Activated CD8-positive, alpha-beta T cell treated with anti-CD3 and anti-CD28 coated beads, Interleukin-2, amount 10 ng/mL, durations not matched to agents 7 days and 5 days (primary cell): ENCODE measurements at regions not wholly inside any gene's neighbourhood (a gene's known extent, or its start where the extent isn't known, plus 50 kb on each side); places are given as distances from the start of the nearest gene placed in this dataset.

Experiments
- ATAC-seq: fragments of 150-1000 bp; cut with Tn5 transposase; one replicate; pipeline ENCODE4 v1.10.0; 2021; ENCODE audit warnings: moderate library complexity
- CTCF ChIA-PET: fragments of 350-600 bp; sonication (Branson Sonifier 250); formaldehyde crosslinking; loops from one replicate; lab custom pipeline; 2021; ENCODE audit warnings: antibody characterized with exemption; lab: Charles Lee
- POLR2A ChIA-PET: fragments of 350-600 bp; sonication (Branson Sonifier 250); formaldehyde crosslinking; loops from one replicate; lab custom pipeline; 2021; ENCODE audit warnings: antibody characterized with exemption; lab: Charles Lee
- DNase-seq: peaks from one replicate; pipeline ENCODE4 v3.0.0-alpha.2; 2020
- H3K27ac Mint-ChIP-seq: one replicate; pipeline ENCODE4 v1.8.0; 2021; ENCODE audit warnings: mild to moderate bottlenecking, mixed read lengths
- H3K27me3 Mint-ChIP-seq: one replicate; pipeline ENCODE4 v1.8.0; 2021; ENCODE audit warnings: low read depth, mixed read lengths
- H3K36me3 Mint-ChIP-seq: one replicate; pipeline ENCODE4 v1.8.0; 2021; ENCODE audit warnings: low read depth, mixed read lengths
- H3K4me1 Mint-ChIP-seq: one replicate; pipeline ENCODE4 v1.8.0; 2021; ENCODE audit warnings: low read depth, mixed read lengths
- H3K4me3 Mint-ChIP-seq: one replicate; pipeline ENCODE4 v1.8.0; 2021; ENCODE audit warnings: mild to moderate bottlenecking, mixed read lengths
- H3K9me3 Mint-ChIP-seq: one replicate; pipeline ENCODE4 v1.8.0; 2022; ENCODE audit warnings: mixed read lengths; ENCODE audit not compliant: insufficient read depth

- POLR2A ChIA-PET = interaction anchor here (0.7 to 1.4 kb wide), 2 partner anchors 13 to 18 kb away, joined by 3 read pairs; no protein-coding TSS in a partner anchor
- peak; percentile 89 for ATAC-seq
- Mint-ChIP-seq H3K9me3 (peaks cover 6% of the 10 kb centered on the region), H3K4me1 (peaks cover 34% of the 10 kb centered on the region), H3K27ac (peak overlapping the region; percentile 89), H3K27me3 (no peaks in the 10 kb centered on the region), H3K36me3 (peaks cover 11% of the 10 kb centered on the region), H3K4me3 (peak overlapping the region; percentile 29)
- DNase-seq = peak; percentile 52
- CTCF ChIA-PET = interaction anchor here (1.0 to 5.4 kb wide), 8 partner anchors 10 to 339 kb away, joined by 3 to 40 read pairs (median 6); no protein-coding TSS in a partner anchor
Measured at GRCh38 chr1:168421399-168422004, 122.3 kb downstream of the XCL2 start.

- CTCF ChIA-PET = interaction anchor here (1.0 to 5.4 kb wide), 3 partner anchors 20 to 78 kb away, joined by 3 to 40 read pairs (median 35); no protein-coding TSS in a partner anchor
- peaks cover 34% of the 10 kb centered on the region for H3K4me1 Mint-ChIP-seq
- peaks cover 6% of the 10 kb centered on the region for H3K9me3 Mint-ChIP-seq
- POLR2A ChIA-PET = no interaction called here
- H3K27me3 Mint-ChIP-seq = no peaks in the 10 kb centered on the region
- H3K27ac Mint-ChIP-seq = no peak overlapping the region
- peaks cover 11% of the 10 kb centered on the region for H3K36me3 Mint-ChIP-seq
- no peak overlapping the region for H3K4me3 Mint-ChIP-seq
- DNase-seq = no peak
- ATAC-seq = no peak
Measured at GRCh38 chr1:168420177-168420576, 123.6 kb downstream of the XCL2 start.

GRCh38 chr1:168419736-168420135 is 124.1 kb downstream of the XCL2 start:
- peaks cover 11% of the 10 kb centered on the region for H3K36me3 Mint-ChIP-seq
- ATAC-seq = no peak
- CTCF ChIA-PET = interaction anchor here (3.9 to 5.4 kb wide), 2 partner anchors 20 to 78 kb away, joined by 35 to 40 read pairs; no protein-coding TSS in a partner anchor
- no peak for DNase-seq
- no peaks in the 10 kb centered on the region for H3K27me3 Mint-ChIP-seq
- no peak overlapping the region for H3K27ac Mint-ChIP-seq
- H3K4me1 Mint-ChIP-seq = peaks cover 34% of the 10 kb centered on the region
- POLR2A ChIA-PET = no interaction called here
- H3K4me3 Mint-ChIP-seq = no peak overlapping the region
- H3K9me3 Mint-ChIP-seq = peaks cover 6% of the 10 kb centered on the region

GRCh38 chr1:168416220-168416619 is 127.6 kb downstream of the XCL2 start:
- no peak for ATAC-seq
- no peak for DNase-seq
- H3K27ac Mint-ChIP-seq = no peak overlapping the region
- no peaks in the 10 kb centered on the region for H3K27me3 Mint-ChIP-seq
- H3K4me3 Mint-ChIP-seq = no peak overlapping the region
- CTCF ChIA-PET = no interaction called here
- POLR2A ChIA-PET = no interaction called here
- peaks cover 15% of the 10 kb centered on the region for H3K4me1 Mint-ChIP-seq
- H3K9me3 Mint-ChIP-seq = no peaks in the 10 kb centered on the region
- peaks cover 1% of the 10 kb centered on the region for H3K36me3 Mint-ChIP-seq

- Mint-ChIP-seq H3K4me3 (no peak overlapping the region), H3K9me3 (no peaks in the 10 kb centered on the region), H3K27me3 (no peaks in the 10 kb centered on the region), H3K36me3 (peaks cover under 1% of the 10 kb centered on the region), H3K27ac (no peak overlapping the region), H3K4me1 (peaks cover 15% of the 10 kb centered on the region)
- DNase-seq (no peak), ATAC-seq (no peak)
- ChIA-PET POLR2A (no interaction called here), CTCF (no interaction called here)
Measured at GRCh38 chr1:168414914-168415313, 128.9 kb downstream of the XCL2 start.

GRCh38 chr1:168410464-168410863 is 129.8 kb downstream of the TBX19 start:
- ChIA-PET POLR2A (no interaction called here), CTCF (no interaction called here)
- Mint-ChIP-seq H3K4me1 (peaks cover 43% of the 10 kb centered on the region), H3K4me3 (no peak overlapping the region), H3K27ac (peak overlapping the region; percentile 78), H3K27me3 (no peaks in the 10 kb centered on the region), H3K36me3 (peaks cover 13% of the 10 kb centered on the region), H3K9me3 (peaks cover 9% of the 10 kb centered on the region)
- DNase-seq (no peak), ATAC-seq (no peak)

- CTCF ChIA-PET = interaction anchor here (0.9 to 3.6 kb wide), 7 partner anchors 13 to 1137 kb away, joined by 3 to 25 read pairs (median 4); no protein-coding TSS in a partner anchor
- POLR2A ChIA-PET = interaction anchor here (0.6 to 1.4 kb wide), 6 partner anchors 13 to 183 kb away, joined by 3 read pairs; partner anchors contain the start of gene SFT2D2
- H3K27me3 Mint-ChIP-seq = no peaks in the 10 kb centered on the region
- H3K4me3 Mint-ChIP-seq = peak overlapping the region; percentile 19
- H3K27ac Mint-ChIP-seq = peak overlapping the region; percentile 78
- H3K4me1 Mint-ChIP-seq = peaks cover 43% of the 10 kb centered on the region
- H3K9me3 Mint-ChIP-seq = peaks cover 9% of the 10 kb centered on the region
- ATAC-seq (peak; percentile 90), DNase-seq (peak; percentile 74)
- peaks cover 13% of the 10 kb centered on the region for H3K36me3 Mint-ChIP-seq
Measured at GRCh38 chr1:168408884-168409283, 128.2 kb downstream of the TBX19 start.

- Mint-ChIP-seq H3K36me3 (peaks cover 13% of the 10 kb centered on the region), H3K4me3 (peak overlapping the region; percentile 30), H3K4me1 (peaks cover 43% of the 10 kb centered on the region), H3K9me3 (peaks cover 9% of the 10 kb centered on the region), H3K27ac (peak overlapping the region; percentile 78), H3K27me3 (no peaks in the 10 kb centered on the region)
- ChIA-PET POLR2A (interaction anchor here (0.7 to 1.4 kb wide), 5 partner anchors 13 to 183 kb away, joined by 3 read pairs; partner anchors contain the start of gene SFT2D2), CTCF (interaction anchor here (0.9 to 3.6 kb wide), 8 partner anchors 13 to 1138 kb away, joined by 3 to 25 read pairs (median 4); no protein-coding TSS in a partner anchor)
- ATAC-seq (no peak), DNase-seq (no peak)
Measured at GRCh38 chr1:168408539-168408865, 127.8 kb downstream of the TBX19 start.

GRCh38 chr1:168407832-168408538 is 127.3 kb downstream of the TBX19 start:
- peak overlapping the region; percentile 30 for H3K4me3 Mint-ChIP-seq
- peaks cover 13% of the 10 kb centered on the region for H3K36me3 Mint-ChIP-seq
- POLR2A ChIA-PET = interaction anchor here (0.7 to 1.4 kb wide), 4 partner anchors 15 to 967 kb away, joined by 3 read pairs; partner anchors contain the start of gene SFT2D2
- ATAC-seq = peak; percentile 34
- H3K9me3 Mint-ChIP-seq = peaks cover 9% of the 10 kb centered on the region
- peaks cover 43% of the 10 kb centered on the region for H3K4me1 Mint-ChIP-seq
- no peaks in the 10 kb centered on the region for H3K27me3 Mint-ChIP-seq
- CTCF ChIA-PET = interaction anchor here (0.9 to 3.6 kb wide), 8 partner anchors 9 to 1138 kb away, joined by 3 to 25 read pairs (median 4); no protein-coding TSS in a partner anchor
- H3K27ac Mint-ChIP-seq = peak overlapping the region; percentile 78
- DNase-seq = peak; percentile 18

GRCh38 chr1:168405906-168406549 is 125.4 kb downstream of the TBX19 start:
- peaks cover 13% of the 10 kb centered on the region for H3K36me3 Mint-ChIP-seq
- no peak overlapping the region for H3K27ac Mint-ChIP-seq
- POLR2A ChIA-PET = no interaction called here
- ATAC-seq (no peak), DNase-seq (peak; percentile 3)
- no peaks in the 10 kb centered on the region for H3K27me3 Mint-ChIP-seq
- H3K9me3 Mint-ChIP-seq = peaks cover 9% of the 10 kb centered on the region
- H3K4me1 Mint-ChIP-seq = peaks cover 40% of the 10 kb centered on the region
- CTCF ChIA-PET = interaction anchor here (1.3 to 2.0 kb wide), 2 partner anchors 10 to 64 kb away, joined by 4 to 13 read pairs; no protein-coding TSS in a partner anchor
- no peak overlapping the region for H3K4me3 Mint-ChIP-seq

GRCh38 chr1:168403140-168403539 is 122.5 kb downstream of the TBX19 start:
- no peak overlapping the region for H3K4me3 Mint-ChIP-seq
- no peak for DNase-seq
- H3K36me3 Mint-ChIP-seq = peaks cover 6% of the 10 kb centered on the region
- peaks cover 24% of the 10 kb centered on the region for H3K4me1 Mint-ChIP-seq
- ChIA-PET POLR2A (no interaction called here), CTCF (interaction anchor here (1.0 to 2.3 kb wide), 2 partner anchors 60 kb away, joined by 3 to 12 read pairs; no protein-coding TSS in a partner anchor)
- H3K9me3 Mint-ChIP-seq = peaks cover 9% of the 10 kb centered on the region
- no peak overlapping the region for H3K27ac Mint-ChIP-seq
- no peak for ATAC-seq
- peaks cover 3% of the 10 kb centered on the region for H3K27me3 Mint-ChIP-seq
